Thyroid gland (tissue), 4 donors: ENCODE measurements at regions not wholly inside any gene's neighbourhood (a gene's known extent, or its start where the extent isn't known, plus 50 kb on each side); places are given as distances from the start of the nearest gene placed in this dataset.

Source experiments
- DNase-seq, 2 donors: peaks; one replicate each; pipeline ENCODE4 v3.0.0-alpha.2; 2019
- H3K27ac ChIP-seq, 3 donors: fragments of 200-600 bp; sonication (generic); 1 replicate in 2 of 3; 2 replicates in 1 of 3; pipeline ENCODE4 v1.5.1; 2016 to 2019; ENCODE audit warnings: mild to moderate bottlenecking in 1 of 3, moderate library complexity in 1 of 3
- H3K27me3 ChIP-seq: fragments of 200-600 bp; sonication (generic); one replicate; pipeline ENCODE4 v1.5.1; 2019
- H3K36me3 ChIP-seq, 2 donors: fragments of 200-600 bp; sonication (generic); one replicate each; pipeline ENCODE4 v1.5.1; 2016 to 2019
- H3K4me1 ChIP-seq, 2 donors: fragments of 200-600 bp; sonication (generic); one replicate each; pipeline ENCODE4 v1.5.1; 2017 to 2019
- H3K4me3 ChIP-seq, 3 donors: fragments of 200-600 bp; sonication (generic); replicated peaks in 1 of 3; 1 replicate in 2 of 3; 2 replicates in 1 of 3; pipeline ENCODE4 v1.5.1; 2016; ENCODE audit warnings: mild to moderate bottlenecking in 1 of 3
- H3K9me3 ChIP-seq: fragments of 200-600 bp; sonication (generic); one replicate; pipeline ENCODE4 v1.5.1; 2017
- POLR2A ChIP-seq, 2 donors: fragments of 450-650 bp; IDR thresholded peaks; one replicate each; pipeline ENCODE4 v1.6.1; 2017; ENCODE audit warnings: antibody characterized with exemption in 2 of 2, mild to moderate bottlenecking in 2 of 2, moderate library complexity in 1 of 2
- WGBS, 2 donors: methylation state at CpG; one replicate each; pipeline ENCODE4 v1.1.5; 2017; 5-methylcytosine and 5-hydroxymethylcytosine counted together
- intact Hi-C: fragments of 100-400 bp; cut with DNase I; formaldehyde crosslinking; loops from one replicate; pipeline ENCODE4 v1.15.1; 2023
- TF ChIP-seq, protein P1 (sequence below), 6 experiments: fragments of 200-600 bp in 3 of 6; fragments of 450-650 bp in 3 of 6; sonication (generic) in 3 of 6; IDR thresholded peaks; one replicate each; pipeline ENCODE4 v1.5.1; 2016 to 2019; ENCODE audit warnings: antibody characterized with exemption in 6 of 6, mild to moderate bottlenecking in 2 of 6, inconsistent platforms in 1 of 6, moderate library complexity in 1 of 6

DNA sequence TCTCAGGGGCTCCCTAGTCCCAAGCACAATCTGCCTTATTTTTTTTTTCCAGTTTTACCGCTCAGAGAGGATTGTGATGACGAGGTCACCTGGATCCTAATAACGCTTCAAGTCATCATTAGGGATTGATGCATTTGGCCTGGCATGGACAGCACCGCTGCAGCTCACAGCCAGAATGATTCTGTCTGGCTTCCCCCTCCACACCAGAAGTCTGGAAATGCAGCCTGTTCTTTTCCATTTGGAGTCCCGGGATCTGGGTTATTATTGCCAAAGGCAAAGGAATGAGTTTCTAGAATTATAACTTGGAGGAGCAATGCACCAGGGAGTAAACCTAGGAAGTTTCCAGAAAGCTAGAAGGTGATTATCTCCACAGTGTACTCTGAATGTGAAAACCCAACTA lies 81.1 kb upstream of the TAF1B start:
- Histone ChIP-seq H3K9me3 (no peaks in the 10 kb centered on the region), H3K36me3 (no peaks in the 10 kb centered on the region), H3K27me3 (no peaks in the 10 kb centered on the region), H3K4me3 (no peak overlapping the region), H3K27ac (no peak overlapping the region), H3K4me1 (peaks cover 19 to 23% of the 10 kb centered on the region in 2 donors)
- TF ChIP-seq, protein P1, sequence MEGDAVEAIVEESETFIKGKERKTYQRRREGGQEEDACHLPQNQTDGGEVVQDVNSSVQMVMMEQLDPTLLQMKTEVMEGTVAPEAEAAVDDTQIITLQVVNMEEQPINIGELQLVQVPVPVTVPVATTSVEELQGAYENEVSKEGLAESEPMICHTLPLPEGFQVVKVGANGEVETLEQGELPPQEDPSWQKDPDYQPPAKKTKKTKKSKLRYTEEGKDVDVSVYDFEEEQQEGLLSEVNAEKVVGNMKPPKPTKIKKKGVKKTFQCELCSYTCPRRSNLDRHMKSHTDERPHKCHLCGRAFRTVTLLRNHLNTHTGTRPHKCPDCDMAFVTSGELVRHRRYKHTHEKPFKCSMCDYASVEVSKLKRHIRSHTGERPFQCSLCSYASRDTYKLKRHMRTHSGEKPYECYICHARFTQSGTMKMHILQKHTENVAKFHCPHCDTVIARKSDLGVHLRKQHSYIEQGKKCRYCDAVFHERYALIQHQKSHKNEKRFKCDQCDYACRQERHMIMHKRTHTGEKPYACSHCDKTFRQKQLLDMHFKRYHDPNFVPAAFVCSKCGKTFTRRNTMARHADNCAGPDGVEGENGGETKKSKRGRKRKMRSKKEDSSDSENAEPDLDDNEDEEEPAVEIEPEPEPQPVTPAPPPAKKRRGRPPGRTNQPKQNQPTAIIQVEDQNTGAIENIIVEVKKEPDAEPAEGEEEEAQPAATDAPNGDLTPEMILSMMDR (IDR thresholded peaks at IDR 0.05) = no peak
- TF ChIP-seq POLR2A (IDR thresholded peaks at IDR 0.05) = no peak
- 89 to 93% methylated on average over 5 of the region's 5 CpGs for WGBS, 2 donors
- intact Hi-C loops = no loop called here
- DNase-seq = no peak

DNA sequence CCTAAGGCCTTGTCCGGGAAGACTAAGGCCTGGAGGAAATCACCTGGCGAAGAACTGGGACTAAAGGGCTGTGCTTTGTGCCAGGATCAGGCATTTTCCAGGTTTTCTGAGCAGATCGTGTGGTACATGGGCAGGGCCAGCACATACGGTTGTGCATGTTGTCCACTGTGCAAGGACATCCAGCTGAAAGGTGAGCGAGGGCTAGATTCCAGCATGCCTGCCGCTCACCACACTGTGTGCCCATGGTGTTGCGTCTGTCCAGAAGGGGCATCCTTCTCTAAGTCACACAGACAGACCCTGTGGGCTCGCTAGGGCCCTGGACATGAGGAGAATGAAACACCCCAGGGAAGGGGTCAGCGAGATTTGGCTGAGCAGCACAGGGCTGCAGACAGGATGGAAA lies 80.3 kb upstream of the TAF1B start:
- H3K4me3 ChIP-seq = no peak overlapping the region
- DNase-seq = no peak
- no peaks in the 10 kb centered on the region for H3K27me3 ChIP-seq
- intact Hi-C loops = no loop called here
- H3K36me3 ChIP-seq = no peaks in the 10 kb centered on the region
- peaks cover 13 to 15% of the 10 kb centered on the region in 2 donors for H3K4me1 ChIP-seq
- no peak overlapping the region for H3K27ac ChIP-seq
- H3K9me3 ChIP-seq = no peaks in the 10 kb centered on the region
- no peak for TF ChIP-seq POLR2A (IDR thresholded peaks at IDR 0.05)
- TF ChIP-seq, protein P1 (IDR thresholded peaks at IDR 0.05) = no peak
- 90 to 98% methylated on average over 8 to 9 of the region's 9 CpGs for WGBS, 2 donors

DNA sequence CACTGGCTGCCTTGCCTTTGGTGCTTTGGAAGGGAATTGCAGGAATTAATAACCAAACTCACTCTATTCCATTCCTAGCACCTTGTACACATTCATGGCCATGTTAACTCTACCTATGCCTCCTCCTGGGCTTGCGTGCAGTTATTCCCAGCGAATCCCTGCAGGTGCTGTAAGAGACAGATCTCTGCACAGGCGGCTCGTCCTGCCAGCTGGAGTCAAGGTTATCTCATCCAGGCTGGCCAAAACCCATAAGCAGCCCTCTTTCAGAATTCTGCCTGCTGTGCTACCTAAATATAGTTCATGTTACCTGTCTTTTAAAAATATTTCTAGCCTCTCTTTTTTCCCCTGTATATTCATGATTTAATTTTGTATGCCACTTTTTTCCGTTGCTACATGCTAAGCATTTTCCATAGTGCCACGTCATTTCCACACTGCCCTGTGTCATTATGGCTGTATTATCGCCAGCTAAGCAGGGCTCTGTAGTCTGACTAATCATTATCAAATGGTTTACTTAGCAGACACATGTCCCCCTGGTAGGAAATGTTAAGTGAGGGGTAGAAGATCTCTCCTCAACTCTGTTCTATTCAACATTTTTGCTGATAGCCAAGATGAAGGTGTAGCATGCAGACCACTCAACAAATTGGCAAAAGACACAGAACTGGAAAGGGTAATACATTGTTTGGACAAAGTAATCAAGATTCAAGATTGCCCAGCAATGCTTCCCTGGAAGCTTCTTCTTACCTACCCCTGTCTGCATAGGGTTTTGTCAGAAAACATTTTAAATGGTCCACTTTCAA lies 79.7 kb upstream of the TAF1B start:
- Histone ChIP-seq H3K4me1 (peaks cover 7 to 9% of the 10 kb centered on the region in 2 donors), H3K4me3 (no peak overlapping the region), H3K9me3 (no peaks in the 10 kb centered on the region), H3K36me3 (no peaks in the 10 kb centered on the region), H3K27me3 (no peaks in the 10 kb centered on the region), H3K27ac (no peak overlapping the region)
- intact Hi-C loops = no loop called here
- WGBS, 2 donors = 87 to 96% methylated on average over 7 of the region's 7 CpGs
- no peak for DNase-seq
- no peak for TF ChIP-seq POLR2A (IDR thresholded peaks at IDR 0.05)
- TF ChIP-seq, protein P1 (IDR thresholded peaks at IDR 0.05) = no peak

DNA sequence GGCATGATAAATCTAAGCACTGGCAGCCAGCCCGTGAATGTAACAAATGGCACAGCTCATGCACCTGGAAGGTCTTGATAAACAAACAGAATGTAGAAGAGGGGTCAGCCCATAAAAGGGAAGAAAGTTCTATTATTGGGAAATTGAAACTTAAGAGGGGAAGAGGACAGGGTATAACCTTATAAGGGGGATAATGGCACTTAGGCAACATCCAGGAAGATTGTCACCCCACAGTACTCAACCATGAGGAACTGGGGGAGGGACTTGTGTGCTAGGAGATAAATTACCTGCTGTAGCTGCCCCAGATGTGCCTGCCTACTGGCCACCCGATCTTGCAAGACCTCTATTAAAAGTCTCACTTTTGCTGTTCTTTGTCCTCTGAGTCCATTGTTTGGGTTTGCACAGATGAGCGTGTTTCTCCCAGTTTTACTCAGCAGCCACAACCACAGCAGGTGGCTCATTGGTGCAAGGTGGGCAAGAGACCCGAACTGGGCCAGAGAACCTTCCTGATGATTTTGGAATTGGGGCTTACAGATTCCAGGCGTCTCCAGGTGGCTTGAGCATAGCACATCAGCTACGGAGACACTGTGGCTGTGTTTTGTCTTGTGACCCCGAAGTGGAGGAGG lies 79.0 kb upstream of the TAF1B start:
- DNase-seq = no peak
- no peak overlapping the region for H3K4me3 ChIP-seq
- TF ChIP-seq POLR2A (IDR thresholded peaks at IDR 0.05) = no peak
- TF ChIP-seq, protein P1 (IDR thresholded peaks at IDR 0.05) = no peak
- H3K36me3 ChIP-seq = no peaks in the 10 kb centered on the region
- intact Hi-C loops = no loop called here
- H3K27me3 ChIP-seq = no peaks in the 10 kb centered on the region
- peaks cover 1 to 3% of the 10 kb centered on the region in 2 donors for H3K4me1 ChIP-seq
- no peaks in the 10 kb centered on the region for H3K9me3 ChIP-seq
- 88 to 90% methylated on average over 7 of the region's 7 CpGs for WGBS, 2 donors
- H3K27ac ChIP-seq = no peak overlapping the region
